Ishikawa (cell line): ENCODE measurements at regions not wholly inside any gene's neighbourhood (a gene's known extent, or its start where the extent isn't known, plus 50 kb on each side); places are given as distances from the start of the nearest gene placed in this dataset.

Experiments used
- CEBPB ChIP-seq: IDR thresholded peaks from 2 replicates; pipeline ENCODE4 v1.6.1; 2012
- CREB1 ChIP-seq: IDR thresholded peaks from 2 replicates; pipeline ENCODE4 v1.6.1; 2012; ENCODE audit warnings: low read depth
- EGR1 ChIP-seq: IDR thresholded peaks from 2 replicates; pipeline ENCODE4 v1.6.1; 2012
- FOXM1 ChIP-seq: IDR thresholded peaks from 2 replicates; pipeline ENCODE4 v1.6.1; 2012; ENCODE audit warnings: low read depth, borderline replicate concordance
- NFIC ChIP-seq: IDR thresholded peaks from 2 replicates; pipeline ENCODE4 v1.6.1; 2012
- RAD21 ChIP-seq: IDR thresholded peaks from 2 replicates; pipeline ENCODE4 v1.6.1; 2012; ENCODE audit warnings: low read depth
- TAF1 ChIP-seq: IDR thresholded peaks from 2 replicates; pipeline ENCODE4 v1.6.1; 2012; ENCODE audit warnings: low read depth, mild to moderate bottlenecking
- TCF12 ChIP-seq: IDR thresholded peaks from 2 replicates; pipeline ENCODE4 v1.6.1; 2012; ENCODE audit warnings: low read depth
- TEAD4 ChIP-seq: IDR thresholded peaks from 2 replicates; pipeline ENCODE4 v1.6.1; 2012
- YY1 ChIP-seq: IDR thresholded peaks from 2 replicates; pipeline ENCODE4 v1.6.1; 2012; ENCODE audit warnings: low read depth
- ZBTB7A ChIP-seq: IDR thresholded peaks from 2 replicates; pipeline ENCODE4 v1.6.1; 2012; ENCODE audit warnings: low read depth
- TF ChIP-seq, protein P1 (sequence below): IDR thresholded peaks from 2 replicates; pipeline ENCODE4 v1.6.1; 2012; ENCODE audit warnings: low read depth, mild to moderate bottlenecking
- TF ChIP-seq, protein P2 (sequence below): IDR thresholded peaks from 2 replicates; pipeline ENCODE4 v1.6.1; 2012
- TF ChIP-seq, protein P3 (sequence below): IDR thresholded peaks from 2 replicates; pipeline ENCODE4 v1.6.1; 2012

DNA sequence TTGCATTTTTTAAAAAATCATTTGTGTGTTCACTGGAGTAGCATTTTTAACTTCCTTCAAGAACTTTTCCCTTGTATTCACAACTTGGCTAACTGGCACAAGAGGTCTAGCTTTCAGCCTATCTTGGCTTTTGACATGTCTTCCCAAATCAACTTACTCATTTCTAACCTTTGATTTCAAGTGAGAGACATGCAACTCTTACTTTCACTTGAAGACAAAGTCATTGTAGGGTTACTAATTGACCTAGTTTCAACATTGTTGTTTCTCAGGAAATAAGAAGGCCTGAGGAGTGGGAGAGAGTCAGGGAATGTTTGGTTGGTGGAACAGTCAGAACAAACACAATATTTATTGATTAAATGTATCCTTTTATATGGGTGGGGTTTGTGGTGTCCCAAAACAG is 95.0 kb upstream of the C9orf72 start:
- TF ChIP-seq EGR1 (no peak), CREB1 (no peak), NFIC (no peak), YY1 (no peak), TCF12 (no peak), ZBTB7A (no peak), FOXM1 (no peak), CEBPB (no peak), RAD21 (no peak), TAF1 (no peak), TEAD4 (no peak)
- TF ChIP-seq, protein P1, sequence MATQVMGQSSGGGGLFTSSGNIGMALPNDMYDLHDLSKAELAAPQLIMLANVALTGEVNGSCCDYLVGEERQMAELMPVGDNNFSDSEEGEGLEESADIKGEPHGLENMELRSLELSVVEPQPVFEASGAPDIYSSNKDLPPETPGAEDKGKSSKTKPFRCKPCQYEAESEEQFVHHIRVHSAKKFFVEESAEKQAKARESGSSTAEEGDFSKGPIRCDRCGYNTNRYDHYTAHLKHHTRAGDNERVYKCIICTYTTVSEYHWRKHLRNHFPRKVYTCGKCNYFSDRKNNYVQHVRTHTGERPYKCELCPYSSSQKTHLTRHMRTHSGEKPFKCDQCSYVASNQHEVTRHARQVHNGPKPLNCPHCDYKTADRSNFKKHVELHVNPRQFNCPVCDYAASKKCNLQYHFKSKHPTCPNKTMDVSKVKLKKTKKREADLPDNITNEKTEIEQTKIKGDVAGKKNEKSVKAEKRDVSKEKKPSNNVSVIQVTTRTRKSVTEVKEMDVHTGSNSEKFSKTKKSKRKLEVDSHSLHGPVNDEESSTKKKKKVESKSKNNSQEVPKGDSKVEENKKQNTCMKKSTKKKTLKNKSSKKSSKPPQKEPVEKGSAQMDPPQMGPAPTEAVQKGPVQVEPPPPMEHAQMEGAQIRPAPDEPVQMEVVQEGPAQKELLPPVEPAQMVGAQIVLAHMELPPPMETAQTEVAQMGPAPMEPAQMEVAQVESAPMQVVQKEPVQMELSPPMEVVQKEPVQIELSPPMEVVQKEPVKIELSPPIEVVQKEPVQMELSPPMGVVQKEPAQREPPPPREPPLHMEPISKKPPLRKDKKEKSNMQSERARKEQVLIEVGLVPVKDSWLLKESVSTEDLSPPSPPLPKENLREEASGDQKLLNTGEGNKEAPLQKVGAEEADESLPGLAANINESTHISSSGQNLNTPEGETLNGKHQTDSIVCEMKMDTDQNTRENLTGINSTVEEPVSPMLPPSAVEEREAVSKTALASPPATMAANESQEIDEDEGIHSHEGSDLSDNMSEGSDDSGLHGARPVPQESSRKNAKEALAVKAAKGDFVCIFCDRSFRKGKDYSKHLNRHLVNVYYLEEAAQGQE = no peak
- TF ChIP-seq, protein P2, sequence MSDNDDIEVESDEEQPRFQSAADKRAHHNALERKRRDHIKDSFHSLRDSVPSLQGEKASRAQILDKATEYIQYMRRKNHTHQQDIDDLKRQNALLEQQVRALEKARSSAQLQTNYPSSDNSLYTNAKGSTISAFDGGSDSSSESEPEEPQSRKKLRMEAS = no peak
- TF ChIP-seq, protein P3, sequence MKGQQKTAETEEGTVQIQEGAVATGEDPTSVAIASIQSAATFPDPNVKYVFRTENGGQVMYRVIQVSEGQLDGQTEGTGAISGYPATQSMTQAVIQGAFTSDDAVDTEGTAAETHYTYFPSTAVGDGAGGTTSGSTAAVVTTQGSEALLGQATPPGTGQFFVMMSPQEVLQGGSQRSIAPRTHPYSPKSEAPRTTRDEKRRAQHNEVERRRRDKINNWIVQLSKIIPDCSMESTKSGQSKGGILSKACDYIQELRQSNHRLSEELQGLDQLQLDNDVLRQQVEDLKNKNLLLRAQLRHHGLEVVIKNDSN = no peak
